SK-N-SH (cell line): ENCODE measurements at regions not wholly inside any gene's neighbourhood (a gene's known extent, or its start where the extent isn't known, plus 50 kb on each side); places are given as distances from the start of the nearest gene placed in this dataset.

ENCODE experiments used
- CTCF ChIA-PET: fragments of 300-600, 350-600 bp; formaldehyde crosslinking; extraction: SDS; loops from one replicate; lab custom pipeline; 2021; lab: Yijun Ruan, JAX
- POLR2A ChIA-PET: fragments of 350-600 bp; sonication (Branson Sonifier 250); formaldehyde crosslinking; extraction: SDS; loops from one replicate; lab custom pipeline; 2020; ENCODE audit warnings: antibody characterized with exemption, inconsistent platforms; lab: Yijun Ruan, JAX
- DNase-seq: peaks from one replicate; pipeline ENCODE4 v3.0.0; 2012
- H2AFZ ChIP-seq: fragments of 200-600 bp; sonication (generic); 2 replicates; pipeline ENCODE4 v1.8.1; 2016; ENCODE audit warnings: antibody characterized with exemption, mild to moderate bottlenecking, low read depth
- H3F3A ChIP-seq: fragments of 200-600 bp; sonication (generic); replicated peaks from 2 replicates; pipeline ENCODE3; 2016; ENCODE audit warnings: antibody characterized with exemption, mild to moderate bottlenecking; ENCODE audit not compliant: insufficient read depth
- H3K27ac ChIP-seq, 2 experiments: fragments of 200-500 bp in 1 of 2; fragments of 200-600 bp in 1 of 2; sonication (Bioruptor generic) in 1 of 2; sonication (generic), shearing (Covaris generic) in 1 of 2; 2 replicates each; pipeline versions ENCODE4 v1.5.1 to v1.6.1; 2014 to 2016; ENCODE audit warnings: low read depth in 2 of 2, inconsistent platforms in 1 of 2, low read length in 1 of 2, mild to moderate bottlenecking in 1 of 2, mixed read lengths in 1 of 2
- H3K27me3 ChIP-seq: fragments of 200-600 bp; sonication (generic), shearing (Covaris generic); 2 replicates; pipeline ENCODE4 v1.6.1; 2016; ENCODE audit warnings: mixed run types; ENCODE audit not compliant: insufficient read depth
- H3K36me3 ChIP-seq, 2 experiments: fragments of 200-500 bp in 1 of 2; fragments of 200-600 bp in 1 of 2; sonication (Bioruptor generic) in 1 of 2; sonication (generic) in 1 of 2; replicated peaks in 1 of 2; 2 replicates each; pipeline versions ENCODE3 to v1.5.1; 2014 to 2016; ENCODE audit warnings: low read length in 1 of 2, mild to moderate bottlenecking in 1 of 2; ENCODE audit not compliant: insufficient read depth in 2 of 2, control insufficient read depth in 1 of 2
- H3K4me1 ChIP-seq, 2 experiments: fragments of 200-500 bp in 1 of 2; fragments of 200-600 bp in 1 of 2; sonication (Bioruptor generic) in 1 of 2; sonication (generic), shearing (Covaris generic) in 1 of 2; 2 replicates each; pipeline versions ENCODE4 v1.5.1 to v1.6.1; 2014 to 2016; ENCODE audit warnings: low read depth in 1 of 2, low read length in 1 of 2, mixed run types in 1 of 2; ENCODE audit not compliant: insufficient read depth in 2 of 2, control insufficient read depth in 1 of 2
- H3K4me2 ChIP-seq: fragments of 200-600 bp; sonication (generic), shearing (Covaris generic); 2 replicates; pipeline ENCODE4 v1.6.1; 2017; ENCODE audit warnings: mixed run types
- H3K4me3 ChIP-seq, 2 experiments: fragments of 200-500 bp in 1 of 2; fragments of 200-600 bp in 1 of 2; sonication (Bioruptor generic) in 1 of 2; sonication (generic), shearing (Covaris generic) in 1 of 2; 2 replicates each; pipeline versions ENCODE4 v1.5.1 to v1.8.1; 2014 to 2016; ENCODE audit warnings: low read depth in 2 of 2, inconsistent platforms in 1 of 2, low read length in 1 of 2, mild to moderate bottlenecking in 1 of 2, mixed read lengths in 1 of 2, moderate library complexity in 1 of 2
- H3K79me2 ChIP-seq: fragments of 200-600 bp; sonication (generic); 2 replicates; pipeline ENCODE4 v1.8.1; 2017; ENCODE audit warnings: mild to moderate bottlenecking; ENCODE audit not compliant: insufficient read depth
- H3K9ac ChIP-seq: fragments of 200-600 bp; sonication (generic); 2 replicates; pipeline ENCODE4 v1.6.1; 2017; ENCODE audit warnings: mixed run types
- H3K9me2 ChIP-seq: fragments of 200-600 bp; sonication (generic); 2 replicates; pipeline ENCODE4 v1.6.1; 2017; ENCODE audit warnings: mixed run types
- H3K9me3 ChIP-seq: fragments of 200-600 bp; sonication (generic); 2 replicates; pipeline ENCODE4 v1.6.1; 2017; ENCODE audit warnings: mixed run types, mild to moderate bottlenecking, moderate library complexity
- H4K20me1 ChIP-seq: fragments of 200-600 bp; sonication (generic); 2 replicates; pipeline ENCODE4 v1.6.1; 2017; ENCODE audit warnings: mild to moderate bottlenecking, mixed run types; ENCODE audit not compliant: insufficient read depth
- CHD2 ChIP-seq: fragments of 150-350 bp; IDR thresholded peaks from 2 replicates; pipeline ENCODE4 v1.6.1; 2018; ENCODE audit warnings: low read length; ENCODE audit not compliant: partially characterized antibody
- ELF1 ChIP-seq: IDR thresholded peaks from 2 replicates; pipeline ENCODE4 v1.4.0; 2012
- EP300 ChIP-seq, 2 experiments: IDR thresholded peaks; 2 replicates each; pipeline versions ENCODE4 v1.4.0 to v1.6.1; 2012; ENCODE audit warnings: borderline replicate concordance in 1 of 2, low read depth in 1 of 2, low read length in 1 of 2
- FOXJ3 ChIP-seq: sonication (generic); formaldehyde crosslinking; IDR thresholded peaks from 2 replicates; pipeline ENCODE4 v1.5.1; 2020; ENCODE audit warnings: mild to moderate bottlenecking, missing genetic modification reagents
- GABPA ChIP-seq: IDR thresholded peaks from 2 replicates; pipeline ENCODE4 v1.4.0; 2012; ENCODE audit warnings: low read depth, mild to moderate bottlenecking
- MEF2A ChIP-seq: IDR thresholded peaks from 2 replicates; pipeline ENCODE4 v1.4.0; 2012; ENCODE audit warnings: low read depth, borderline replicate concordance
- MXI1 ChIP-seq: IDR thresholded peaks from 2 replicates; pipeline ENCODE4 v1.6.1; 2012; ENCODE audit warnings: mild to moderate bottlenecking, low read depth, low read length, improper control_type of control experiment
- NFIC ChIP-seq: IDR thresholded peaks from 2 replicates; pipeline ENCODE4 v1.4.0; 2012; ENCODE audit warnings: borderline replicate concordance
- NRF1 ChIP-seq: IDR thresholded peaks from 2 replicates; pipeline ENCODE4 v1.6.1; 2012; ENCODE audit warnings: low read depth, mild to moderate bottlenecking, low read length
- RFX5 ChIP-seq: IDR thresholded peaks from 2 replicates; pipeline ENCODE4 v1.6.1; 2012; ENCODE audit warnings: mild to moderate bottlenecking, improper control_type of control experiment, low read length
- SIN3A ChIP-seq: IDR thresholded peaks from 2 replicates; pipeline ENCODE4 v1.6.1; 2012; ENCODE audit warnings: low read depth, mild to moderate bottlenecking, low read length, moderate library complexity, borderline replicate concordance
- TEAD4 ChIP-seq: IDR thresholded peaks from 2 replicates; pipeline ENCODE4 v1.4.0; 2012; ENCODE audit warnings: mild to moderate bottlenecking, borderline replicate concordance; ENCODE audit not compliant: insufficient read depth
- WGBS: methylation state at CpG from one replicate; pipeline ENCODE4 v1.1.6; 2017; ENCODE audit warnings: low lambda C conversion rate; 5-methylcytosine and 5-hydroxymethylcytosine counted together
- TF ChIP-seq, protein P1 (sequence below): fragments of 150-350 bp; IDR thresholded peaks from 2 replicates; pipeline ENCODE4 v1.6.1; 2017; ENCODE audit warnings: antibody characterized with exemption, low read length, low read depth, borderline replicate concordance
- TF ChIP-seq, protein P2 (sequence below): fragments of 200-600 bp; sonication (generic); IDR thresholded peaks from 2 replicates; pipeline ENCODE4 v1.6.1; 2017; ENCODE audit warnings: antibody characterized with exemption, mild to moderate bottlenecking, moderate library complexity
- TF ChIP-seq, protein P3 (sequence below): IDR thresholded peaks from 2 replicates; pipeline ENCODE4 v1.4.0; 2012; ENCODE audit warnings: low read depth, borderline replicate concordance
- TF ChIP-seq, protein P4 (sequence below): IDR thresholded peaks from 2 replicates; pipeline ENCODE4 v1.4.0; 2012; ENCODE audit warnings: low read depth, borderline replicate concordance

DNA sequence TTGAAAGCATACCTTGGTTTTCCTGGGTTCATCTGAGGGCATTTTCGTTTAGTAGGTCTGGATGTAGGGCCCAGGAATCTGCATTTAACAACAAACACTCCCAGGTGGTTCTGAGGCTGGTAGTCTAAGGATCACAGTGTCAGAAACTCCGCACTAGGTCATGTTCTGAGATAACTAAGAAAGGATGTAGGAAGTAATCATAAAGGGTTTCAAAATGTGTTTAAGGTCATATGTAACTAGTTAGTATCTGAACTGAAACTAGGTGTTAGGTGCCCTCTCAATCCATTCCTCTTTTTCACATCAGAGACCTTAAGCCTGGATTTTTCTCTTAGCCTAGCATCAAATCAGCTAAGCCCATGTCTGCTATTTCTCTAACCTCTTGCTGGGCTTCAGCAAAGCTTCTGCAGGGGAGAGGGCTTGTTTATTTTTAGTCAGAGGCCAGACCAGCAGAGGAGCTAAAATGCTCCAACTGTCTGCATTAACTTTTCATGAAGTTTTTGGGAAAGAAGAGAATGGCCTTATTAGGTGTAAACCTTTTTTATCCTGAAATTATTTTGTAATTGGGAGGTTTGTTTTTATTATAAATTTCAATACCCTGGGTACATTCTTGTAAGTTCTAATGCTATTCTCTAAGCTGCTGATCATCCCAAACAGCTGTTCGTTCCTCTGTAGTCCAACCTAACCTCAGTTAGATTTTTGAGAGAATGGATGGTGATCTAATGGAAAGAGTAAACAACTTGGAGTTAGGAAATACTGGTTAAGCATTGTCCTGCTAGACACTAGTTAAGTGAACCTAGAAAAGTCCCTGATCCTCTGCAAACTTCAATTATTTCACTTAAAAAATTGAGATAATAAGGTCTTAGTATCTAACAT is 262.8 kb upstream of the RFC3 start:
- TF ChIP-seq RFX5, result no peak
- no peak for TF ChIP-seq TEAD4
- TF ChIP-seq EP300 (IDR thresholded peaks at IDR 0.05; ENCODE audit: borderline replicate concordance in 1 of 2, low read depth in 1 of 2, low read length in 1 of 2), result no peak
- no peak for TF ChIP-seq GABPA
- TF ChIP-seq, protein P1, sequence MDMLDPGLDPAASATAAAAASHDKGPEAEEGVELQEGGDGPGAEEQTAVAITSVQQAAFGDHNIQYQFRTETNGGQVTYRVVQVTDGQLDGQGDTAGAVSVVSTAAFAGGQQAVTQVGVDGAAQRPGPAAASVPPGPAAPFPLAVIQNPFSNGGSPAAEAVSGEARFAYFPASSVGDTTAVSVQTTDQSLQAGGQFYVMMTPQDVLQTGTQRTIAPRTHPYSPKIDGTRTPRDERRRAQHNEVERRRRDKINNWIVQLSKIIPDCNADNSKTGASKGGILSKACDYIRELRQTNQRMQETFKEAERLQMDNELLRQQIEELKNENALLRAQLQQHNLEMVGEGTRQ, result no peak
- no peak for TF ChIP-seq CHD2
- TF ChIP-seq, protein P2, sequence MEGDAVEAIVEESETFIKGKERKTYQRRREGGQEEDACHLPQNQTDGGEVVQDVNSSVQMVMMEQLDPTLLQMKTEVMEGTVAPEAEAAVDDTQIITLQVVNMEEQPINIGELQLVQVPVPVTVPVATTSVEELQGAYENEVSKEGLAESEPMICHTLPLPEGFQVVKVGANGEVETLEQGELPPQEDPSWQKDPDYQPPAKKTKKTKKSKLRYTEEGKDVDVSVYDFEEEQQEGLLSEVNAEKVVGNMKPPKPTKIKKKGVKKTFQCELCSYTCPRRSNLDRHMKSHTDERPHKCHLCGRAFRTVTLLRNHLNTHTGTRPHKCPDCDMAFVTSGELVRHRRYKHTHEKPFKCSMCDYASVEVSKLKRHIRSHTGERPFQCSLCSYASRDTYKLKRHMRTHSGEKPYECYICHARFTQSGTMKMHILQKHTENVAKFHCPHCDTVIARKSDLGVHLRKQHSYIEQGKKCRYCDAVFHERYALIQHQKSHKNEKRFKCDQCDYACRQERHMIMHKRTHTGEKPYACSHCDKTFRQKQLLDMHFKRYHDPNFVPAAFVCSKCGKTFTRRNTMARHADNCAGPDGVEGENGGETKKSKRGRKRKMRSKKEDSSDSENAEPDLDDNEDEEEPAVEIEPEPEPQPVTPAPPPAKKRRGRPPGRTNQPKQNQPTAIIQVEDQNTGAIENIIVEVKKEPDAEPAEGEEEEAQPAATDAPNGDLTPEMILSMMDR, result no peak
- TF ChIP-seq MXI1, result no peak
- TF ChIP-seq MEF2A, result no peak
- TF ChIP-seq NRF1, result no peak
- TF ChIP-seq, protein P3, sequence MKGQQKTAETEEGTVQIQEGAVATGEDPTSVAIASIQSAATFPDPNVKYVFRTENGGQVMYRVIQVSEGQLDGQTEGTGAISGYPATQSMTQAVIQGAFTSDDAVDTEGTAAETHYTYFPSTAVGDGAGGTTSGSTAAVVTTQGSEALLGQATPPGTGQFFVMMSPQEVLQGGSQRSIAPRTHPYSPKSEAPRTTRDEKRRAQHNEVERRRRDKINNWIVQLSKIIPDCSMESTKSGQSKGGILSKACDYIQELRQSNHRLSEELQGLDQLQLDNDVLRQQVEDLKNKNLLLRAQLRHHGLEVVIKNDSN, result no peak
- TF ChIP-seq NFIC, result no peak
- TF ChIP-seq FOXJ3 (CRISPR knock-in tag), result no peak
- no peak for TF ChIP-seq SIN3A
- TF ChIP-seq, protein P4, sequence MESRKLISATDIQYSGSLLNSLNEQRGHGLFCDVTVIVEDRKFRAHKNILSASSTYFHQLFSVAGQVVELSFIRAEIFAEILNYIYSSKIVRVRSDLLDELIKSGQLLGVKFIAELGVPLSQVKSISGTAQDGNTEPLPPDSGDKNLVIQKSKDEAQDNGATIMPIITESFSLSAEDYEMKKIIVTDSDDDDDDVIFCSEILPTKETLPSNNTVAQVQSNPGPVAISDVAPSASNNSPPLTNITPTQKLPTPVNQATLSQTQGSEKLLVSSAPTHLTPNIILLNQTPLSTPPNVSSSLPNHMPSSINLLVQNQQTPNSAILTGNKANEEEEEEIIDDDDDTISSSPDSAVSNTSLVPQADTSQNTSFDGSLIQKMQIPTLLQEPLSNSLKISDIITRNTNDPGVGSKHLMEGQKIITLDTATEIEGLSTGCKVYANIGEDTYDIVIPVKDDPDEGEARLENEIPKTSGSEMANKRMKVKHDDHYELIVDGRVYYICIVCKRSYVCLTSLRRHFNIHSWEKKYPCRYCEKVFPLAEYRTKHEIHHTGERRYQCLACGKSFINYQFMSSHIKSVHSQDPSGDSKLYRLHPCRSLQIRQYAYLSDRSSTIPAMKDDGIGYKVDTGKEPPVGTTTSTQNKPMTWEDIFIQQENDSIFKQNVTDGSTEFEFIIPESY, result no peak
- TF ChIP-seq ELF1, result no peak
- TF ChIP-seq, all 33 proteins: peak for 0
- H3F3A ChIP-seq, result peaks cover 9% of the 10 kb centered on the region
- no peaks in the 10 kb centered on the region for H3K9me3 ChIP-seq
- H3K79me2 ChIP-seq, result no peaks in the 10 kb centered on the region
- WGBS, result 72% methylated on average over 3 of the region's 3 CpGs
- no peaks in the 10 kb centered on the region for H3K9me2 ChIP-seq
- no peak overlapping the region for H3K4me2 ChIP-seq
- H3K27ac ChIP-seq, result peak overlapping the region in 1 of 2 experiments; percentile 13; a peak in 1 of 4 replicates
- H2AFZ ChIP-seq, result peak overlapping the region; percentile 67
- no peak overlapping the region for H3K4me3 ChIP-seq
- no peak overlapping the region for H3K9ac ChIP-seq
- ChIA-PET POLR2A (no interaction called here), CTCF (interaction anchor here (1.0 kb wide), 1 partner anchor 136 kb away, joined by 3 read pairs; no protein-coding TSS in a partner anchor)
- no peaks in the 10 kb centered on the region for H3K27me3 ChIP-seq
- peaks cover 0 to 9% of the 10 kb centered on the region in 2 experiments; a peak in 1 of 4 replicates for H3K4me1 ChIP-seq
- no peak for DNase-seq
- no peaks in the 10 kb centered on the region for H3K36me3 ChIP-seq
- H4K20me1 ChIP-seq, result no peaks in the 10 kb centered on the region
